CD4-positive, alpha-beta memory T cell (primary cell): ENCODE measurements at regions not wholly inside any gene's neighbourhood (a gene's known extent, or its start where the extent isn't known, plus 50 kb on each side); places are given as distances from the start of the nearest gene placed in this dataset.

ENCODE experiments used
- CTCF ChIA-PET: fragments of 350-600 bp; sonication (Branson Sonifier 250); formaldehyde crosslinking; loops from one replicate; lab custom pipeline; 2021; ENCODE audit warnings: inconsistent platforms; ENCODE audit not compliant: partially characterized antibody; lab: Charles Lee
- POLR2A ChIA-PET: fragments of 350-600 bp; sonication (Branson Sonifier 250); formaldehyde crosslinking; loops from one replicate; lab custom pipeline; 2021; ENCODE audit not compliant: partially characterized antibody; lab: Charles Lee
- DNase-seq, 5 donors: peaks; one replicate each; pipeline versions ENCODE4 v3.0.0 to v3.0.0-alpha.2; 2020 to 2022; ENCODE audit warnings: mixed read lengths in 1 of 5
- H3K27ac ChIP-seq: one replicate; pipeline ENCODE4 v1.7.0; 2013; ENCODE audit warnings: low read depth, low read length
- H3K27me3 ChIP-seq: 2 replicates; pipeline ENCODE4 v1.7.0; 2013; ENCODE audit warnings: mild to moderate bottlenecking, low read length, moderate library complexity; ENCODE audit not compliant: insufficient read depth
- H3K36me3 ChIP-seq: 2 replicates; pipeline ENCODE4 v1.7.0; 2013; ENCODE audit warnings: mild to moderate bottlenecking, low read length, moderate library complexity; ENCODE audit not compliant: insufficient read depth
- H3K4me1 ChIP-seq: 2 replicates; pipeline ENCODE4 v1.7.0; 2013; ENCODE audit warnings: mild to moderate bottlenecking, low read length, moderate library complexity; ENCODE audit not compliant: insufficient read depth
- H3K4me3 ChIP-seq, 2 donors: one replicate each; pipeline ENCODE4 v1.7.0; 2013; ENCODE audit warnings: low read length in 2 of 2, mild to moderate bottlenecking in 1 of 2
- H3K9me3 ChIP-seq, 2 donors: one replicate each; pipeline ENCODE4 v1.7.0; 2013; ENCODE audit warnings: low read length in 2 of 2, control low read depth in 1 of 2; ENCODE audit not compliant: control insufficient read depth in 1 of 2
- H3K27ac Mint-ChIP-seq, 7 donors: one replicate each; pipeline ENCODE4 v1.8.0; 2020 to 2021; ENCODE audit warnings: mixed read lengths in 7 of 7, mild to moderate bottlenecking in 6 of 7, inconsistent platforms in 3 of 7, moderate library complexity in 3 of 7
- H3K27me3 Mint-ChIP-seq, 2 donors: one replicate each; pipeline ENCODE4 v1.8.0; 2020 to 2021; ENCODE audit warnings: mixed read lengths in 2 of 2
- H3K36me3 Mint-ChIP-seq, 2 donors: one replicate each; pipeline ENCODE4 v1.8.0; 2020 to 2021; ENCODE audit warnings: mixed read lengths in 2 of 2, inconsistent platforms in 1 of 2, mild to moderate bottlenecking in 1 of 2
- H3K4me1 Mint-ChIP-seq, 4 donors: one replicate each; pipeline ENCODE4 v1.8.0; 2020 to 2021; ENCODE audit warnings: mixed read lengths in 4 of 4, mild to moderate bottlenecking in 1 of 4
- H3K4me3 Mint-ChIP-seq, 8 donors: one replicate each; pipeline ENCODE4 v1.8.0; 2020 to 2021; ENCODE audit warnings: mixed read lengths in 8 of 8, mild to moderate bottlenecking in 7 of 8, moderate library complexity in 6 of 8, inconsistent platforms in 3 of 8
- H3K9me3 Mint-ChIP-seq, 8 donors: one replicate each; pipeline ENCODE4 v1.8.0; 2020 to 2021; ENCODE audit warnings: mixed read lengths in 8 of 8, mild to moderate bottlenecking in 5 of 8, inconsistent platforms in 3 of 8, moderate library complexity in 1 of 8
- intact Hi-C: fragments of 100-400 bp; cut with micrococcal nuclease; formaldehyde crosslinking; loops from one replicate; pipeline ENCODE4 v1.15.1; 2023

GRCh38 chr2:15112216-15112615 lies 448.9 kb downstream of the NBAS start:
- Histone ChIP-seq H3K36me3 (no peaks in the 10 kb centered on the region), H3K4me3 (no peak overlapping the region), H3K9me3 (no peaks in the 10 kb centered on the region), H3K27ac (no peak overlapping the region), H3K4me1 (no peaks in the 10 kb centered on the region), H3K27me3 (no peaks in the 10 kb centered on the region)
- intact Hi-C loops = no loop called here
- no peaks in the 10 kb centered on the region for H3K4me1 Mint-ChIP-seq
- peaks cover 8 to 11% of the 10 kb centered on the region in 2 donors for H3K36me3 Mint-ChIP-seq
- peaks cover 3 to 58% (median 38%) of the 10 kb centered on the region in 8 donors for H3K9me3 Mint-ChIP-seq
- CTCF ChIA-PET = no interaction called here
- DNase-seq = no peak
- H3K27me3 Mint-ChIP-seq = peaks cover 0 to 3% of the 10 kb centered on the region in 2 donors
- POLR2A ChIA-PET = no interaction called here
- H3K4me3 Mint-ChIP-seq = no peak overlapping the region
- peak overlapping the region in 1 of 7 donors; percentile 20 for H3K27ac Mint-ChIP-seq

GRCh38 chr2:15115776-15116175 lies 445.4 kb downstream of the NBAS start:
- Mint-ChIP-seq H3K4me3 (no peak overlapping the region), H3K36me3 (peaks cover 4 to 5% of the 10 kb centered on the region in 2 donors), H3K4me1 (peaks cover 0 to 3% (median 1%) of the 10 kb centered on the region in 4 donors), H3K9me3 (peaks cover 0 to 34% (median 24%) of the 10 kb centered on the region in 8 donors), H3K27ac (no peak overlapping the region), H3K27me3 (no peaks in the 10 kb centered on the region)
- no peaks in the 10 kb centered on the region for H3K9me3 ChIP-seq
- ChIA-PET POLR2A (no interaction called here), CTCF (interaction anchor here (1.3 kb wide), 1 partner anchor 44 kb away, joined by 3 read pairs; no protein-coding TSS in a partner anchor)
- H3K4me1 ChIP-seq = no peaks in the 10 kb centered on the region
- intact Hi-C loops = no loop called here
- H3K27ac ChIP-seq = no peak overlapping the region
- no peaks in the 10 kb centered on the region for H3K27me3 ChIP-seq
- no peak overlapping the region for H3K4me3 ChIP-seq
- no peak for DNase-seq
- no peaks in the 10 kb centered on the region for H3K36me3 ChIP-seq

- Histone ChIP-seq H3K4me3 (no peak overlapping the region), H3K27ac (no peak overlapping the region), H3K9me3 (no peaks in the 10 kb centered on the region), H3K4me1 (no peaks in the 10 kb centered on the region), H3K27me3 (no peaks in the 10 kb centered on the region), H3K36me3 (no peaks in the 10 kb centered on the region)
- Mint-ChIP-seq H3K36me3 (no peaks in the 10 kb centered on the region), H3K4me1 (peaks cover 0 to 6% (median 1%) of the 10 kb centered on the region in 4 donors), H3K27ac (no peak overlapping the region), H3K9me3 (peaks cover 0 to 24% (median 15%) of the 10 kb centered on the region in 8 donors), H3K4me3 (no peak overlapping the region), H3K27me3 (peaks cover 0 to under 1% of the 10 kb centered on the region in 2 donors)
- CTCF ChIA-PET = no interaction called here
- POLR2A ChIA-PET = no interaction called here
- DNase-seq = no peak
- intact Hi-C loops = no loop called here
Measured at GRCh38 chr2:15116830-15117229, 444.3 kb downstream of the NBAS start.
